GM12878 (cell line): ENCODE measurements at regions not wholly inside any gene's neighbourhood (a gene's known extent, or its start where the extent isn't known, plus 50 kb on each side); places are given as distances from the start of the nearest gene placed in this dataset.

Experiments used
- CTCF ChIP-seq, 3 experiments: IDR thresholded peaks in 2 of 3; conservative IDR thresholded peaks in 1 of 3; 2 replicates each; pipeline ENCODE4 v1.5.1; 2011; ENCODE audit warnings: low read depth in 3 of 3, low read length in 3 of 3, mild to moderate bottlenecking in 3 of 3, control low read depth in 2 of 3, moderate library complexity in 2 of 3, inconsistent platforms in 1 of 3, mixed read lengths in 1 of 3; ENCODE audit not compliant: control insufficient read depth in 2 of 3, insufficient read depth in 1 of 3; ENCODE audit errors: extremely low read depth in 1 of 3
- DPF2 ChIP-seq: fragments of 450-650 bp; IDR thresholded peaks from 2 replicates; pipeline ENCODE4 v1.6.1; 2017; ENCODE audit warnings: mild to moderate bottlenecking
- ESRRA ChIP-seq: IDR thresholded peaks from 2 replicates; pipeline ENCODE4 v1.6.1; 2012; ENCODE audit warnings: mild to moderate bottlenecking, low read length, improper control_type of control experiment
- EZH2 ChIP-seq: IDR thresholded peaks from 2 replicates; pipeline ENCODE4 v1.6.1; 2012; ENCODE audit warnings: low read depth, mild to moderate bottlenecking, control low read depth, inconsistent platforms, low read length, borderline replicate concordance; ENCODE audit not compliant: control insufficient read depth
- JUNB ChIP-seq: IDR thresholded peaks from 2 replicates; pipeline ENCODE4 v1.6.1; 2016; ENCODE audit warnings: antibody characterized with exemption, mild to moderate bottlenecking
- NR2C1 ChIP-seq: fragments of 450-650 bp; IDR thresholded peaks from 2 replicates; pipeline ENCODE4 v1.6.1; 2017; ENCODE audit warnings: antibody characterized with exemption, mild to moderate bottlenecking, moderate library complexity
- PBX3 ChIP-seq: IDR thresholded peaks from 2 replicates; pipeline ENCODE4 v1.6.1; 2011; ENCODE audit warnings: mild to moderate bottlenecking, low read depth, low read length, moderate library complexity; ENCODE audit not compliant: insufficient replicate concordance
- POLR2A ChIP-seq: IDR thresholded peaks from 2 replicates; pipeline ENCODE4 v1.6.1; 2011; ENCODE audit warnings: low read depth, mild to moderate bottlenecking, low read length
- POLR2AphosphoS5 ChIP-seq: IDR thresholded peaks from 2 replicates; pipeline ENCODE4 v1.6.1; 2011; ENCODE audit warnings: mild to moderate bottlenecking, low read length, inconsistent platforms
- RBBP5 ChIP-seq: fragments of 200-600 bp; sonication (generic); conservative IDR thresholded peaks from 2 replicates; pipeline ENCODE4 v1.6.1; 2016
- SMAD5 ChIP-seq: IDR thresholded peaks from 2 replicates; pipeline ENCODE4 v1.6.1; 2016; ENCODE audit warnings: antibody characterized with exemption, low read depth
- TCF7 ChIP-seq: IDR thresholded peaks from 2 replicates; pipeline ENCODE4 v1.6.1; 2014; ENCODE audit warnings: antibody characterized with exemption, borderline replicate concordance
- USF1 ChIP-seq: IDR thresholded peaks from 2 replicates; pipeline ENCODE4 v1.6.1; 2011; ENCODE audit warnings: borderline replicate concordance, low read depth, mild to moderate bottlenecking, moderate library complexity, mixed read lengths, low read length; ENCODE audit not compliant: insufficient read depth; ENCODE audit errors: extremely low read length

- TF ChIP-seq NR2C1 (no peak), POLR2AphosphoS5 (no peak), TCF7 (no peak), PBX3 (no peak), SMAD5 (no peak), POLR2A (no peak), ESRRA (no peak), EZH2 (no peak), USF1 (no peak), DPF2 (no peak), RBBP5 (no peak), CTCF (IDR thresholded peaks at IDR 0.05 in 2 of 3, conservative IDR thresholded peaks at IDR 0.05 in 1 of 3; ENCODE audit: control insufficient read depth in 2 of 3, extremely low read depth in 1 of 3, insufficient read depth in 1 of 3, low read depth in 3 of 3, low read length in 3 of 3) (no peak), JUNB (no peak)
These were observed 964.8 kb upstream of the GJE1 start for GRCh38 chr6:141167945-141168344.
